ENCODE measurements at regions not wholly inside any gene's neighbourhood (a gene's known extent, or its start where the extent isn't known, plus 50 kb on each side); places are given as distances from the start of the nearest gene placed in this dataset.

DNA sequence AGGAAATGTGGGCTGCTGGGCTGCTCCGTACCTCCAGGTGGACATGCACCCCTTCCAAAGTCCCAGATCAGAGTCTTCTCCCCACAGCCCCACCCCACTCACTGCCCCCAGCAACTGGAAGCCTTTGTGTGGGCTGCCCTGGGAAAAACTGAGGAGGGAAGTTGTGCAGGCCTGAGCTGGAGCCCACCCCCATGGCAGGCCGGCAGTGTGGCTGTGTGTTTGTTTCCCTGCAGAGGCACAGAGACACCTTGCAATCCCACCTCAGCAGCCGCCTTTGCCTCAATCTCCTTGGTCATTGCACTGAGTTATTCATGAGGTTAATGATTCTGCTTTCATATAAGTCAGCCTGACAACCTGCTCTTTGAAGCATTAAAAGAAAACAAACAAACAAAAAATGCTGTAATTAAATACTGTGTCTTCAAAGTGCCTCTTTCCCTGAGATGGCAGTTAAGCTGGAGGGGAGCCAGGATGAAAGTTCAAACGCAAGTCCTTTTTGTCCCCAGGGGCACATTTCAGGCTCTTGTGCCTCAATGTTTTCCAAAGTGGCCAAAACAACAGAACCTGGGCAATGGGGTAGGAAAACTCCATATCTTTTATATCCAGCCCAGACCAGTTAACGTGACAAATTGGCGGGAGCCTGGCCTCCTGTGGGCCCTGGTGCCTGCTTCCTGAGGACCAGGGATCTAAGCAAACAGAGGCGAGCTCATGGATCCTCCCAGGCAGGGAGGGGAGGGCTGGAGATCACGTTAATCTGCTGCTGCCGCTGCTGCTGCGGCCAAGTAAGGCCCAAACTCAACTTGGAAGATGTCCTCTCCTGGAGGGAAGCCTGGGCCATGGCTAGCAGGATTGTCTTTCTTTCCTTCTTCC lies 51.9 kb upstream of the TSPAN11 start:
- DNase-seq (ENCODE audit: low read depth), result no peak

DNA sequence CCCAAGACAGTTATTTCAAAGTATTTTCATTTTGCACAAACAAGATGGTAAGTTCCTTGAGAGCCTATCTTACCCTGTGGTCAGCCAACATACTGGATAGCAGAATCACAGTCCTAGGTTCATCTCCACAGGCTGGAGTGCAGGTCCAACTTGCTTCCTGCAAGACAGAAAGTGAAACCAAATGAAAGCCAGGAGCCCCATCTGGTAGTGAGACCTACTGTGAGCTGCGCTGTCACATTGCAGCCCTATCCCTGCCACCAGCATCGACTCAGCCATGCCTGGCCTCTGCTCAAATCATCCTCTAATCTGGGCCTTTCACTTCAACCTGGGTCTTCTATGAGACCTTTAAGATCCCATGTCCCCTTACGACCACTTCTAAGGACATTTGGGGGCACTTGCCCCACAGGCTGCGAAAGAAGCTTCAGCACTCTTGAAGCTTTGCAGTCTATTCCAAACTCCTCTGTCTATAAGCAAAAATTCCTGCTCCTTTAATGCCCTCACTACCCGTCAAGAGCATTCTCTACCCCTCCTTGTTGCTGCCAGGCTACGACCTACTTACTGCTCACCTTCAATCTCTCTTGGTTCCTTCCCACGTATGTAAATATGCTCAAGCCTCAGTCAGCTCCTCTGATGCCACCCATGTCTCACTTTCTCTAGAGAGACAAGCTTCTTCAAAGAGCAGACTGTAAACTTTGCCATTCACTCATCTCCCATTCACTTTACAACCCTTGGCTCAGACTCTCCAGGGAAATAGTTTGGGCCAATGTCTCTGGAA lies 55.9 kb upstream of the TSPAN11 start:
- no peak for DNase-seq (ENCODE audit: low read depth)

- no peak for DNase-seq (ENCODE audit: low read depth)
Measured at GRCh38 chr12:30867415-30867814, 59.1 kb upstream of the TSPAN11 start.

- DNase-seq (ENCODE audit: low read depth), result no peak
Measured at GRCh38 chr12:30866256-30866655, 60.3 kb upstream of the TSPAN11 start.

DNA sequence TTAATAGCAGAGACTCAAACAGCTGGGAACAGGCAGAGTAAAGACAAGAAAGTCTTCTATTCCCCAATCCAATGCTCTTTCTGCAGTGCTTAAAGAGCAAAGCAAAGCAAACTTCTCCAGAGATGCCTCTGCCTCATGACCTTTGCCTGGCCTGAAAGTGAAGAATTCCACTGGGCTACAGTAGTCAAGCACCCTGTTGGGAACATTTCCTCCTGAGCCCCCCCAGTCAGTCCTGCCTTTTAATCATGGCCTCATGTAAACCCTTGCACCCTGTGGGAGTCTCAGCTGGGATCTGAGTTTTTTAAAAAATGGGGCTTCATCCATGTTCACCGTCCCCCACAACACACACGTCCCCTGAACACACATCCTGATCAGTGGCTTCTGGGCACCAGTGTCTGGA lies 62.7 kb upstream of the TSPAN11 start:
- no peak for DNase-seq (ENCODE audit: low read depth)

- DNase-seq (ENCODE audit: low read depth), result no peak
Measured at GRCh38 chr12:30862486-30862885, 64.1 kb upstream of the TSPAN11 start.

DNA sequence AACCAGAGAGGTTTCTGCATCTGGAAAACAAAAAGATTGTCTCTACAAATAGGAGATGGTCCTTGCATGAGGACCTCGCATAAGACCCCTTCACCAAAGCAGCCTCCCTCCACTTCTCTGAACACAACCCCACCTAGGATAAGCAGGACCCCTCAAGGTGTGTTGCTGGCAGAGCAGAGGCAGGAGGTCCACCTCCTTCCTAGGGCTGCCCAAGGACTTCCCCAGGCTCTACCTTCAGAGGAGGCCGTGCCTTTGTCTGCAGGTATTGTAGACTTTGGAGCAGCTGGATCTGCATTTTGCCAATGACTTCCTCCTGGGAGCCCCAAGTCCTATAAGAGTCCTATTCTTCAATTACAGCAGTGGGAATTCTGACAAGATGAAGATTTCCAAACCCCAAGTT lies 67.3 kb upstream of the TSPAN11 start:
- DNase-seq (ENCODE audit: low read depth), result no peak

GRCh38 chr12:30858471-30858870 lies 68.1 kb upstream of the TSPAN11 start:
- DNase-seq (ENCODE audit: low read depth), result no peak

GRCh38 chr12:30853561-30854133 lies 72.9 kb upstream of the TSPAN11 start:
- no peak for DNase-seq (ENCODE audit: low read depth)

DNA sequence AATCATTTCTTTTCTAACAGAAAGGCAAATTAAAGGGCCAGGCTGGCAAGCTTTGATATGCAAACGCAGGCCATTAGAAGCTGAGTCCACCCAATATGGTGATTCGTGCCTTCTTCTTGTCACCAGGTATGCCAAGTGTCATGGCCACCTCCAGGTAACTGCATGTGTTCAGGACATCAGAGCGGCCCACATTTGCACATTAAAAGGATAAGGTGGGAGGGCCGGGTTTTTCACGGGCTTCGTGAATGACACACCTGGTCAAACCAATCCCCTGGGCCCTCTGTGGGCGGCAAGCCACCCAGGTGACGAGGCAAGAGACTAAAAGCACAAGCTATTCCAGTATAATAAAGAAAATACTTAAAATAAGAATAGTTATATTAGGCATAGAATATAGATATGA lies 75.9 kb upstream of the TSPAN11 start:
- no peak for DNase-seq (ENCODE audit: low read depth)

GRCh38 chr12:30847259-30847658 lies 79.3 kb upstream of the TSPAN11 start:
- peak; percentile 67 for DNase-seq (ENCODE audit: low read depth)

DNA sequence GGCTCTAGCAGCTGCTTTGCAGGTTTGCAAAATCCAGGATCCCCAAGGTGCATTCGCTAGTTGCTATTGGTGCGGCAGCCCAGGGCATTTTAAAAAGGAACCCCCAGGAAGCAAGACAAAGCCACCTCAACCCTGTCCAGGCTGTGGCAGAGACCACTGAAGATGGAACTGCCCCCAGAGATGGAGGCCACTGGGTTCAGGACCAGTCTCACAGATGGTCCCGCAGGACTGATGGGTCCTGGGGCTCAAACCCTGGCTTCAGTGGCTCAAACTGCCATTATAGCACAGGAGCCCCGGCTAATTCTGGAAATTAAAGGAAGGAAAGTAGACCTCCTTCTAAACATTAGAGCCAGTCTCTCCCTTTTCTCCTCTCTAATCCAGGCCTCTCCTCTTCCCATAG lies 79.8 kb upstream of the TSPAN11 start:
- no peak for DNase-seq (ENCODE audit: low read depth)

- no peak for DNase-seq (ENCODE audit: low read depth)
Measured at GRCh38 chr12:30845676-30846075, 80.9 kb upstream of the TSPAN11 start.

- DNase-seq (ENCODE audit: low read depth), result no peak
Measured at GRCh38 chr12:30843211-30843610, 83.3 kb upstream of the TSPAN11 start.

GRCh38 chr12:30840715-30841114 lies 85.8 kb upstream of the TSPAN11 start:
- no peak for DNase-seq (ENCODE audit: low read depth)

GRCh38 chr12:30839643-30840220 lies 85.0 kb upstream of the CAPRIN2 start:
- no peak for DNase-seq (ENCODE audit: low read depth)

- no peak for DNase-seq (ENCODE audit: low read depth)
Measured at GRCh38 chr12:30837595-30837994, 82.8 kb upstream of the CAPRIN2 start.

DNA sequence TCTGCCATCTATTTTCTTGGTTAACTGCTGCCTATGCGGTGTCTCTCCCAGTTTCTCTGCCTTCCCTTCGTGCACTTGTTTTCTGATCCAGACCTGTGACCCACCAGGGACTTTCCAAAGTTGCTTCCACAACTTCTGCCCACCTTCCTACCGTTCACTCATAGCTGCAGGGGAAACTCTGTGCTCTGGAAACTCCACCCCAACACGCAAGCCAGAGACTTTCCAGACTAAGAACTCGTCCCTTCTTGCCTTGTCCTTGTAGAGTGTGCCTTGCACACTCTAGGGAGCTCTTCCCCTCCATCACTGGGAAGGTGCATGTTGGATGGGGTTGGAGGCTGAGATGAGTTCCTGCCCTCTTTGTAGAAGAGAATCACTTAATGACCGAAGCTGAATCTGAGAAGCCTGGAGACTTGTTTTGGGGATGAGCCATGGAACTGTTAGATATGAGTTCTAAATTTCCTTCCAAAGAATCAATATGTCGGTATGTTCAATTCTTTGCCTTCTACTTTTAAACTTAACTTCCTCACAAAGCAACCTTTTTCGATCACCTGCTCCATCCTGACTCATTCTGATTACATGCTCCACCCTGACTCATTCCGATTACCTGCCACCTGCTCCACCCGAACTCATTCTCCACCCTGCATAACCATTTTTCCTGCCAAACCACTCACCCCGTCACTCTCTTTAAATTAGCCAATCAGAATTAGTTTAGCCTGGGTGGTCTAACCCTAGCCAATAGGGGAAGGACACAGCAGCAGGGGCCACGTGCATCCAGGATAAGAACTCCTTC lies 82.1 kb upstream of the CAPRIN2 start:
- no peak for DNase-seq (ENCODE audit: low read depth)

GRCh38 chr12:30835216-30835615 lies 80.5 kb upstream of the CAPRIN2 start:
- no peak for DNase-seq (ENCODE audit: low read depth)

DNA sequence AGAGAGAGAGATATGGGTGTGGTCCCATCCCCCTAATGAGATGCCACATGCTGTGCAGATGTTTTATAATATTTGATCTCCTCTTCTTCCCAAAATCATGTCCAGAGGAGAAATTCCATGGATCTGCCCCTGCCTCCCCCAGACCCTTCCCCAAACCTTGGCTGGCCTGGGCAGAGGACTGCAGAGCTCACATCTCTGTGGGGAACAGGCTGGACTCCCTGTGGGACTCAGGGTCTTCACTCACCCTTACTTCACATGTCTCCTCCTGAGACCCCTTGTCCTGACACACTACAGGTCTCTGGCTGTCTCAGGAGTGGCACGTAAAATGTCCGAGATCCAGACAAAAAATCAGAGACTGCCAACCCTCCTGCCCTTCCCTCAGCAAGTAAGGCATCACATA lies 76.0 kb upstream of the CAPRIN2 start:
- DNase-seq (ENCODE audit: low read depth), result no peak

DNA sequence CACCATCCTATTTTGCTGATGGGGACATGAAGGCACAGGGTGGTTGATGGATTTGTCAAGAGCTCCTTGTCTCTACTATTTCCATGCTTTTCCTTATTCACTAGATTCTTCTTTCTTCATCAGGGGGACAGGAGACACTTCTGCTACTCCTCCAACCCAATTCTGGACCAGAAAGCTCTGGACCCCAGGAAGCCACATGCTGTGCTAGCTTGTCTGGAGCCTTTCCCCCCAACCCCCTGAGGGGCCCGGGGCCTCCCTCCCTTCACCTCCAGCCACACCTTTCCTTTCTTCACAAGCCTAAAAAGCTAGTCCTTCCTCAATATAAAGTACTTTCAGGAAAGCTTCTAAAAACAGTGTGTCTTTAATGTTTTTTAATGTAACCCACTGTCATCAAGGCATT lies 75.1 kb upstream of the CAPRIN2 start:
- no peak for DNase-seq (ENCODE audit: low read depth)

DNA sequence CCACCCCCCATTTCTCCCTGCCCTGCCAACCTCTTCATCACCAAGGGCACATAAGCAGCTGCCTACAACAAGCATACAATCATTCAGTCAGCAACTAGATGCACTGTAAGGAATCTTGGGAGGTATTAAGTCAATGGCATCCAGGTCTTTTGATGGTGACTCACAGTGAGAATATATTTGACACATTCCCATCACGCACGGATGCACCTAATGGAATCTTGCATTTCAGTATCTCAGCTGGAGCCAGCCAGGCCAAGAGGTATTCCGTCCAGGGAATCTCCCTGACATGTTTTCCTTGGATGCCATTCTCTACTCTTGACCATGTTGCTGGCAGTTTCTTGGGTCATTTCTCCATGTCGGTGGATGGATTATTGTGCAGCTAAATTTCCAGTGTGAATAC lies 73.9 kb upstream of the CAPRIN2 start:
- DNase-seq (ENCODE audit: low read depth), result peak; percentile 31

All from Daoy (cell line).